ENCODE measurements at regions not wholly inside any gene's neighbourhood (a gene's known extent, or its start where the extent isn't known, plus 50 kb on each side); places are given as distances from the start of the nearest gene placed in this dataset.
"Not testable (repeated sequence)": the region's sequence is repeated elsewhere in the genome, so short reads cannot be mapped to it uniquely, and the experiment has no call there.

GRCh38 chr7:68394131-68394530 is 1204.1 kb upstream of the AUTS2 start:
- no peak for DNase-seq (ENCODE audit: low read depth in 2 of 2)

DNA sequence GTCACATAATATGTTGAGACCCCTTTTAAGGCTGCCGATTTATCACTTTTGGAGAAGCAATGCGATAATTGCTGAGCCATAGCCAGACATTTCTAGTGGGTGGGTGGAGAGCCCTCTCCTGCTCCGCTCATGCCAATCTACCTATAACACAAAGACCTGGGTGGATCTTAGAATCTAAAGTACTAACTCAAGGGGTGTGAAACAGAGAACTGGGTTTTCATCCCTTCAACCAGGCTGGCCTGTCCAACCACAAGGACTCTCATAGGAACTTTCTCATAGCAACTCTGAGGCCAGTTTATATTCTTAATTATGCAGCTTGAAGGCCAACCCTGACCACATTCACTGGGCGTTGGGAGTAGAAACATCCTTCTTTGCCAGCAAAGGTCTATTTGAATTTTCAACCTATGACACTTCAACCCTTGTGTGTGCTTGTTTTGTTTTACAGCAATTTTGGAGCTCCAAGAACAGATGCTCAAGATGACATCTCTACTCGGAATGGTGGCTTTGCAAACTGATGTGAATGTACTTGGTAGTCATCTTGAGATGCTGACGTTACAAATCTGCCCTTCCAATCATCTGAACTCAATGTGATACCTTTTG is 1198.2 kb upstream of the AUTS2 start:
- no peak for DNase-seq (ENCODE audit: low read depth in 2 of 2)

DNA sequence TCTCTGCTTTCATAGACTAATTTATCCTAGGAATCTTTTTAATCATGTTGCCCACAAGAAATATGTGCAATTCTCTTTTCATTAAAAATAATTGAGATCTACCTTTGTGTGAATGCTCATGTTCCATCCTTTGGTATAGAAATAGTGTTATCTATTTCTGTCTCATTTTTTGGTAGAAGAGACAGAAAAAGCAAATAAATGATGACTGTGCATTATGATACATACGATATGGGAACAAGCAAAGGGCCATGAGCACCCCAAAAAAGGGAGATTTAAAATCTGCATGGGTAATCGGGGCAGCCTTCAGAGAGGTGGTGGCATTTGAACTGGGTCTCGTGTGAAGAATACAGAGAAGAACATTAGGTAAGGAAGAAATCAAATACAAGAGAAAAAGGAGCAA is 1197.5 kb upstream of the AUTS2 start:
- no peak for DNase-seq (ENCODE audit: low read depth in 2 of 2)

- no peak for DNase-seq (ENCODE audit: low read depth in 2 of 2)
Measured at GRCh38 chr7:68401313-68401712, 1197.0 kb upstream of the AUTS2 start.

GRCh38 chr7:68406480-68406879 is 1191.8 kb upstream of the AUTS2 start:
- DNase-seq (ENCODE audit: low read depth in 2 of 2) = no peak

- no peak for DNase-seq (ENCODE audit: low read depth in 2 of 2)
Measured at GRCh38 chr7:68407460-68407859, 1190.8 kb upstream of the AUTS2 start.

GRCh38 chr7:68408873-68409272 is 1189.4 kb upstream of the AUTS2 start:
- DNase-seq (ENCODE audit: low read depth in 2 of 2) = no peak

DNA sequence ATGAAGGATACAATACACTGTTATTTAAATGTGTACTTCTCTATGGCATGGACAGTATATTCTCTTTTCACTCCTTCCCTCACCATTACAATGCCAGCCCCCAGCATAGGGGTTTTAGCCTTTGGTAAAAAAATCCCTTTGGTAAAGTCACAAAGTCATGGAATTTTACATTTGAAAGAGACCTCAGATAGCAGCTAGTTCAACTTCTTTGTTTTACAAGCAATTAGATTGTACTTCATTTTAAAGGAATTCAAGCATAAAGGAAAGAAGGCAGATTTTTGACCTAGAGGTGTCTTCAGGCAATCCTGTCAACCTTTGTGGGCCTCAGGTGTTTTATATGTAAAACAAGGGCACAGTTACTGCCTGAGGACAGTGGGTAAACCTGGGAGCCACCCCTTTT is 1188.4 kb upstream of the AUTS2 start:
- DNase-seq (ENCODE audit: low read depth in 2 of 2) = no peak

- DNase-seq (ENCODE audit: low read depth in 2 of 2) = not testable (repeated sequence)
Measured at GRCh38 chr7:68410693-68411092, 1187.6 kb upstream of the AUTS2 start.

DNA sequence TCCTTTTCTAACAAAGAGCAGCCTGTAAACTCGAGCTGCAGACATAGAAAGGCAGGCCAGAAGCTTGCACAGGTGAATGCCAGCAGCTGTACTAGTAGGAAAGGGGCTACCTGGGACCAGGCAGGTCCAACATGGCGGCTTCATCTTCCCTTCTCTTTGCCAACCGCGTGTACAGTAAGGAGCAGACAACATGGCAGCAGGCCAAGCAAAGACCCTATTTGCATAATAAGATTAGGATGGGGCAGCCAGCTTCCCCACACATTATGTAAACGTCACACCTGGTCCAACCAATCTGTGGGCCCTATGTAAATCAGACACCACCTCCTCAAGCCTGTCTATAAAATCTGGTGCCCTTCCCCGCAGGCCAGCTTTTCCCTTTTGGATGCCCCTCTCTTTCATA is 1186.5 kb upstream of the AUTS2 start:
- DNase-seq (ENCODE audit: low read depth in 2 of 2) = no peak

- no peak for DNase-seq (ENCODE audit: low read depth in 2 of 2)
Measured at GRCh38 chr7:68414631-68415425, 1183.4 kb upstream of the AUTS2 start.

- DNase-seq (ENCODE audit: low read depth in 2 of 2) = no peak
Measured at GRCh38 chr7:68417002-68417401, 1181.3 kb upstream of the AUTS2 start.

DNA sequence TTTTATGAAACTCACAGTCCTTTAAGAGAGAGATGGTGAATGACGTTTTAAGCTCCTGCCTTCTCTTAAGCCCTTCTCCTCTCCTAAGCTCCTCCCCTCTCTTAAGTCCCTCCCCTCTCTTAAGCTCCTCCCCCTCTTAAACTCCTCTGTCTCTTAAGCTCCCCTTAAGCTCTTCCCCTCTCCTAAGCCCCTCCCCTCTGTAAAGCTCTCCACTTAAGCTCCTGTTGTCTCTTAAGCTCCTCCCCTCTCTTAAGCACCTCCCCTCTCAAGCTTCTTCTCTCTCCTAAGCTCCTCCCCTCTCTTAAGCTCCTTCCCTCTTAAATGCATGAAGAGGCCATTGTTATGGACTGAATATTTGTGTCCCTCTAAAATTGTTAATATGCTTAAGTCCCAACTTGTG is 1180.6 kb upstream of the AUTS2 start:
- no peak for DNase-seq (ENCODE audit: low read depth in 2 of 2)

DNA sequence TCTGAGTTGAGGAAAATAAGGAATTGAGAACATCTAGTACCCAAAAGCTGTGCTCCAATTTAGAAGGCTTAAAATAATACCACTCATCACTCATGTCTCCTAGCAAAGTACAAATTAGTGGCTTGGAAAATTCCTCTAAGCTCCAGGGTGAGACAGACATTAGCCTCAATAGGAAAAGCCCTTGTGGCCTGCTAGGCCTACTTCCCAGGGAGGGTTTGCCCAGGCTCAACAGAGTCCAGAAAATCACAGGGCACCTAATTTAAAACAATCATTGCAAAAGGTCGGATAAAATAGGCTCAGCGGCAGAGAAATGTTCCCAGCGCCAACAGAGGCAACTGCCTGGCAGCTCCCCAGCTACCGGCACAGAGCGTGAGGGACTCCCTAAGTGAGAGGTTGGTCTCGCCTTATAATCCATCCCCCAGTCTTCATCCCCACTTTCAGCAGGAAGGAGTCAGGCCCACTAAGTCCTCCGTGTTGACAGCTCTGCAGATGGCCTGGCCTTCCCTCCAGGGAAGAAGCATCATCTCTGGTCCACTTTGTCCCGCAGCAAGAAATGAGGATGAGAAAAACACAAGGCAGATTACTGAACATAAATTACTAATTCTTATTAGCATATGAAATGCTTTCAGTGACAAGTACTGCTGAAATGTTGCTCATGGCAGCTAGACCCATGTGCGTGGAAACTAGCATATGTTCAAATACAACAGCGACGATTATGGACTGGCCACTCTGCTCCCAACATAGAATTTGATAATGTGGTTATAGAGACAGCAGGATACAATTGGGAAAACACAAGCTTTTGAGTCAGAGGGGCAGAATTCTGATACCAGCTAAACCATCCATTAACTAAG is 1177.7 kb upstream of the AUTS2 start:
- no peak for DNase-seq (ENCODE audit: low read depth in 2 of 2)

GRCh38 chr7:68421712-68422111 is 1176.6 kb upstream of the AUTS2 start:
- no peak for DNase-seq (ENCODE audit: low read depth in 2 of 2)

GRCh38 chr7:68422281-68422680 is 1176.0 kb upstream of the AUTS2 start:
- DNase-seq (ENCODE audit: low read depth in 2 of 2) = no peak

GRCh38 chr7:68423356-68423755 is 1174.9 kb upstream of the AUTS2 start:
- no peak for DNase-seq (ENCODE audit: low read depth in 2 of 2)

DNA sequence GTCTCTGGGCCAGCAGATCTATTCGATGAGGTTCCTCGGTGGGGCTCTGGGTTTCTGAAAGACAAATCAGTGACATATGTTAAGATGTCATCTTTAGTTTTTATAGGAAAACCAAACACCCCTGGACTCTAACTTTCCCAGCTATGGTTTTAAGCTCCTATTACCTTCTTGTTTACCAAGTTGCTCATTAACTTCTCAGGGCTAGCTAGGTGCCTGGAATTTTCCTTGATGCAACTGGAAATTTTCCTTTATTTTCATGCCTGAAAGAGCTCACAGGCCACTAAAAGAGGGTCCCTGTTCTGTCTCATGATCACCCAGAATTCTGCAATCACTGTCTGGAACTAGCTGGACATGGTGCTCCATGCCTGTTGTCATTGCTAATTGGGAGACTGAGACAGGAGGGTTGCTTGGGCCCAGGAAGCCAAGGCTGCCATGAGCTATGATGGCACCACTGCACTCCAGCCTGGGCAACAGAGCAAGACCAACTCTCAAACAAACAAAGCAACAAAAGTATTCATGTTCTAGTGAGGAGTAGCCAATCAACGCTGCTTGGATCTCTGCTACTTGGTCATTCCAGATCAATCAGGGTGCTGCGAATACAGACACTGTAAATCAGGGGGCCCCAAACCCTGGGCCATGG is 1173.5 kb upstream of the AUTS2 start:
- DNase-seq (ENCODE audit: low read depth in 2 of 2) = no peak

DNA sequence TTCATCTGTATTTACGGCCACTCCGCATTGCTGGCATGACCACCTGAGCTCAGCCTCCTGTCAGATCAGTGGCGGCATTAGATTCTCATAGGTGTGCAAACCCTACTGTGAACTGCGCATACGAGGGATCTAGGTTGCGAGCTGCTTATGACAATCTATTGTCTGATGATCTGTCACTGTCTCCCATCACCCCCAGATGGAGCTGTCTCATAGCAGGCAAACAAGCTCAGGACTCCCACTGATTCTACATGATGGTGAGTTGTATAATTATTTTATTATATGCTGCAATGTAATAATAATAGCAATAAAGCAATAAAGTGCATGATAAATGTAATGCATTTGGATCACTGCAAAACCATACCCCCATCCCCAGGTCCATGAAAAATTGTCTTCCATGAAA is 1172.9 kb upstream of the AUTS2 start:
- no peak for DNase-seq (ENCODE audit: low read depth in 2 of 2)

GRCh38 chr7:68429411-68430117 is 1168.7 kb upstream of the AUTS2 start:
- no peak for DNase-seq (ENCODE audit: low read depth in 2 of 2)

- no peak for DNase-seq (ENCODE audit: low read depth in 2 of 2)
Measured at GRCh38 chr7:68432585-68432984, 1165.7 kb upstream of the AUTS2 start.

All from stimulated activated CD4-positive, alpha-beta T cell treated with anti-CD3 and anti-CD28 coated beads, Interleukin-15, amount 100 ng/mL, for 48 hours (primary cell).